HG03520 (cell line): ENCODE measurements at regions not wholly inside any gene's neighbourhood (a gene's known extent, or its start where the extent isn't known, plus 50 kb on each side); places are given as distances from the start of the nearest gene placed in this dataset.

Source experiments
- ATAC-seq: cut with Tn5 transposase; IDR thresholded peaks from one replicate; pipeline ENCODE4 v1.9.1; 2021; ENCODE audit warnings: mild to moderate bottlenecking, moderate library complexity; ENCODE audit not compliant: unreplicated experiment

GRCh38 chr5:116361979-116362577 lies 212.5 kb downstream of the SEMA6A start:
- ATAC-seq: no peak

DNA sequence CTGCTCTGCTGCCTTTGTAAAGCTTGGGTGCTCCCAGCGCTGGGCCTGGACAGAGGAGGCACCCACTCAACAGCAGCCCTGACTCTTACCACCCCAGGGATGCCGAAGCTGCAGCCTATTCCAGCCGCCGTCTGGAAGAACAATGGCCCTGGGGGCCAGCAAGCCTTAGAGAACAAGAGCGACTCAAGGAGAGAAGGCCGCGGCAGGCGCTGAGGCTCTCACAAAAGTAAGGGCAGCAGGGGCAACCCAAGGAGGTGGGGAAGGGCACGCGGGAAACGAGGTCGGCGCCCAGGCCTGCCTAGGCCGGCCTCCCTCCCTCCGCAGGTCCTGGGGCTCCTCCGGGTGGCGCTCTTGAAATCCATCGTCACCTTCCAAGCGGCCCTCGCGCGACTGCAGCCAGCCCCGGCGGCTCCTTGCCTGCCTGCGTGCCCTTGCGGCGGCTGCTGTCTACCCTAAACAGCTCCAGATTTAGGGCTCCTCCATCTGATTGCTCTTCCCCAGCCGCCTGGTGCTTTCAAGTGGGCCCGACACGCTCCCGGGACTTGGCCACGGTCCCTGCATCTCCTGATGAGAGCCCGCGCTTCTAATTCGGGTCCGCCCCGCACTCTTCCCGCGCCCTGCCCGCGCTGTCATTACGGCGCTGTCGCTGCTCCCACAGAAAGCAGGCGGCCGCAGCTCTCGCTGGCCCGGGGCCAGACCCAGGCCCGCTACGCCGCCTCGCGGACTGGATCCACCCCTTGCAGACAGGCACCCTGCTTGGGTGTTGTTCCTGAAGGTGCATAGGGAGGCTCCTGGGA lies 213.3 kb downstream of the SEMA6A start:
- no peak for ATAC-seq

GRCh38 chr5:116360008-116360853 lies 214.4 kb downstream of the SEMA6A start:
- no peak for ATAC-seq

DNA sequence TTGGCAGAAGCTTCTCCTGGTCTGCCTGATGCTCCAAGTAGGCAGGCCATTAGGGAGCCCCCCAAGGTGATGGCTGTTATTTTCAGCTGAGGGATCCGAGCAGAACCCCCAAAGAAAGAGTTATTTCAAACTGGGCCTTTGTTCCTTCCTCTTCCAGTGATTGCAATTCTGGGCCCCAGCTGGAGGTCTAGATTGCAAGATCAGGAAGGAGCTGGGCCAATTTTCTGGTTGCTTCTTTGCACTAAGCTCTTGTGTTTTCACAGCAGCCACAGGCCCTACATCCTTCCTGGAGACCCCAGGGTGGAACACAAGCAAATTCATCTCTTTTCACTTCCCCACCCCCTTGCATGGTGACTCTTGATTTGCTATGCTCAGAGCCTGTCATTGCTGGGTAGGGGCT lies 215.0 kb downstream of the SEMA6A start:
- no peak for ATAC-seq

- ATAC-seq: peak; percentile 98
Measured at GRCh38 chr5:116358911-116359418, 215.7 kb downstream of the SEMA6A start.

DNA sequence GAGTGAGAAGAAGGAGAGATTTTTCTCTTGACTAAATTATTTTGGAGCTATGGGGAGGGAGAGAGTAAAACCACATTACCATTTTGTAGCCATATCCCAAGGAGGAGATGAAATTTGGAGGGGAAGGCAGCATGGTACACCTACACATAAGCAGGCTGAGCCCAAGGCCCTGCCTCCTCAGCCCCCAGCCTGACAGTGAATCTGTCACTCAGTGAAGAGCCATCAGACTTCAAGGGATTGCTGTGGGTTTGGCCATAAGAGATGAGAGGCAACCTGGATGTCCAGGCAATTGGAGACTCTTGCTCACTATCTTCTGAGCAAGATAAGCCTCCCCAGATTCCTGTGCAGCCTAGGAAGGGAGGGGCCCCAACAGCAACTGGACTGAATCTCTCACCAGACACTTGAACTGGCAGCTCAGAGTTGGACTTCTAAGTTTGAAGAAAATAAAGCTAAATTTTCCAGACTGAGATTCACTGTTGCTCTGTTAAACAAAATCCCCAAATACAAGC lies 216.6 kb downstream of the SEMA6A start:
- ATAC-seq: no peak

DNA sequence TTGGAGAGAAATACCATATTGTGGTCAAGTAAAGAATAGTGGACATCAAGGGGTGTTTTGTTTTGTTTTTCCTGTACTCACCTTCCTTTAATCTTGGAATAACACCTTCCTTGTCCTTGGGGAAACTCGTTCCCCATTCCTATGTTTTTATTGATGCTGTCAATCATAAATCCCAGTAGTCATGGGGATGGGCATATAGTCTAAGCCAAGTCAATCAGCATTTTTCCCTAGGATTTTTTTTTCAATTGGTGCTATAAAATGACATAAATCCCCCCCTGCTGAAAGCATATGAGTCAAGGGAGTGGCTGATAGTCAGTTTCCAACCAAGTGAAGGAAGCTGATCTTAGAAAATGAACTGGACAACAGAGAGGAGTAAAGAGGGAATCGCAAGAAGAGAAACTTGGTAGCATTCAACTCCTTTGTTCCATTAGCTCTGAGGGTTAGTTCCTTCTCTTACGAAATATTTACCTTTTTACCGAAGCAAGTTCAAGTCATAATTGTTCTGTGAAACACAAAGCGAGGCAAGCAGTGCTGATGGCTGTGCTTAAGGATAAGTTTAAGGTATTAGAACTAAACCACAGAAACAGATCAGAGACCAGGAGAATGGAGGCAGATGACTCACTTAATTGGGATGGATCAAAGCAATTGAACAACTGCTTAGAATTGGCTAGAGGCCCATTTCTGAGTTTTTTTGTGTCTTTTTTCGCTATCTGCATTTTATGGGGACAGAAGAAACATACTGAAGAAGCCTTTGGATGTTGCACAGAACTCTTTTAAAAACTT lies 218.6 kb downstream of the SEMA6A start:
- no peak for ATAC-seq

- ATAC-seq: no peak
Measured at GRCh38 chr5:116354699-116355098, 219.9 kb downstream of the SEMA6A start.

DNA sequence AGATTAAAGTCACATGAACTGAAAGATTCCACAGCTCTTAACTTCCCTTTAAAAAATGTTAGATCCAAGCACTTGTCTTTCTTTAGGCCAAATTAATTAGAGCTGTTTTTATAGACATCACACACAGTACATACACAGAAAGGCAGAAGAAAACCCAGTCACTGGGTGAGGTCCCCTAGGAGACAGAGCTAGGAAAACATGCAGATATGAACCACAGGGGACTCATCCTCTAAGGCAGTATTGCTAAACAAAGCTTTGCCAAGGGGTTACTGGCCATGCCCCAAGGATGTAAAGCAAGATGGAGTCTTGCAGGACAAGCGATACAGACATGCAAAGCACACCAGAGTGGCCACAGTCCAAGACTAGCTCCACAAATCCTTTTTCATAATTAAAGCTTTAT lies 227.0 kb downstream of the SEMA6A start:
- no peak for ATAC-seq

GRCh38 chr5:116343961-116344360 lies 230.7 kb downstream of the SEMA6A start:
- ATAC-seq: no peak
